ENCODE measurements at regions not wholly inside any gene's neighbourhood (a gene's known extent, or its start where the extent isn't known, plus 50 kb on each side); places are given as distances from the start of the nearest gene placed in this dataset.

GRCh38 chr5:174323878-174324281 is 278.4 kb downstream of the NSG2 start (continued):
- TF ChIP-seq BACH1 (IDR thresholded peaks at IDR 0.05; ENCODE audit: low read length), result no peak
- no peak for TF ChIP-seq JUN (IDR thresholded peaks at IDR 0.05; ENCODE audit: low read depth, low read length)
- TF ChIP-seq KDM4A (IDR thresholded peaks at IDR 0.05; ENCODE audit: low read depth, low read length, severe bottlenecking), result no peak
- no peak for TF ChIP-seq KDM5A (IDR thresholded peaks at IDR 0.05; ENCODE audit: low read length)
- TF ChIP-seq CHD2 (IDR thresholded peaks at IDR 0.05; ENCODE audit: low read length), result no peak
- no peak for TF ChIP-seq KDM1A (IDR thresholded peaks at IDR 0.05; ENCODE audit: borderline replicate concordance, low read length)
- TF ChIP-seq NANOG (IDR thresholded peaks at IDR 0.05; ENCODE audit: insufficient read depth, low read depth, low read length, poor library complexity, severe bottlenecking), result no peak
- TF ChIP-seq, protein P1, sequence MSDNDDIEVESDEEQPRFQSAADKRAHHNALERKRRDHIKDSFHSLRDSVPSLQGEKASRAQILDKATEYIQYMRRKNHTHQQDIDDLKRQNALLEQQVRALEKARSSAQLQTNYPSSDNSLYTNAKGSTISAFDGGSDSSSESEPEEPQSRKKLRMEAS (IDR thresholded peaks at IDR 0.05), result no peak
- no peak for TF ChIP-seq SP1 (IDR thresholded peaks at IDR 0.05; ENCODE audit: low read depth, low read length)
- no peak for TF ChIP-seq HDAC6 (IDR thresholded peaks at IDR 0.05; ENCODE audit: low read depth, low read length)
- TF ChIP-seq BRCA1 (IDR thresholded peaks at IDR 0.05; ENCODE audit: low read depth, low read length), result no peak
- TF ChIP-seq, protein P2, sequence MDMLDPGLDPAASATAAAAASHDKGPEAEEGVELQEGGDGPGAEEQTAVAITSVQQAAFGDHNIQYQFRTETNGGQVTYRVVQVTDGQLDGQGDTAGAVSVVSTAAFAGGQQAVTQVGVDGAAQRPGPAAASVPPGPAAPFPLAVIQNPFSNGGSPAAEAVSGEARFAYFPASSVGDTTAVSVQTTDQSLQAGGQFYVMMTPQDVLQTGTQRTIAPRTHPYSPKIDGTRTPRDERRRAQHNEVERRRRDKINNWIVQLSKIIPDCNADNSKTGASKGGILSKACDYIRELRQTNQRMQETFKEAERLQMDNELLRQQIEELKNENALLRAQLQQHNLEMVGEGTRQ (IDR thresholded peaks at IDR 0.05; ENCODE audit: low read length), result peak; percentile 83
- TF ChIP-seq EGR1 (IDR thresholded peaks at IDR 0.05; ENCODE audit: borderline replicate concordance, low read depth, low read length), result no peak
- TF ChIP-seq RFX5 (IDR thresholded peaks at IDR 0.05; ENCODE audit: borderline replicate concordance, low read depth, low read length), result no peak
- no peak for TF ChIP-seq TEAD4 (IDR thresholded peaks at IDR 0.05; ENCODE audit: low read depth, low read length)
- TF ChIP-seq FOSL1 (IDR thresholded peaks at IDR 0.05; ENCODE audit: insufficient read depth, low read depth, low read length), result no peak
- TF ChIP-seq CEBPB (IDR thresholded peaks at IDR 0.05; ENCODE audit: low read depth, low read length), result no peak
- no peak for TF ChIP-seq MAFK (IDR thresholded peaks at IDR 0.05; ENCODE audit: low read depth, low read length)
- TF ChIP-seq SIX5 (IDR thresholded peaks at IDR 0.05; ENCODE audit: low read depth, low read length), result peak; percentile 84
